GM18526 (cell line): ENCODE measurements at regions not wholly inside any gene's neighbourhood (a gene's known extent, or its start where the extent isn't known, plus 50 kb on each side); places are given as distances from the start of the nearest gene placed in this dataset.

Experiments used
- POLR2A ChIP-seq: IDR thresholded peaks from 3 replicates; pipeline ENCODE4 v1.6.1; 2011; ENCODE audit not compliant: insufficient read length; ENCODE audit errors: extremely low read depth

DNA sequence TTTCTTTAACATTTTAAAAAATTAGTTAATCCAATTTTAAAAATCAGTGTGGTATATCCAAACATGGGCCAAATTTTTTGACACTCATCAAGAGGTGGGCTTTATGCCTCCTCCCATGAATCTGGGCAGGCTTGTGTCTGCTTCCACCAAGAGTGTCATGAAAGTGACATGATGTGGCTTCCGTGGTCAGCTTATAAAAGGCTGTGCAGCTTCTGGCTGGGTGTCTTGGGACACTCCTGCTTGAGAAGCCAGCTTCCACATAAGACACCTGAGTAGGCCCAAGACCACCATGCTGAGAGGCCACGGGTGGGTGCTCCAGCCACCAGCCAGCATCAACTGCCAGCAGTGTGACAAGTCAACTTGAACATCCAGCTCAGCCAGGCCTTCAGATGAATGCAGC, 74.3 kb upstream of the RUNX3 start:
- no peak for TF ChIP-seq POLR2A

GRCh38 chr1:25003457-25004190, 73.5 kb upstream of the RUNX3 start:
- no peak for TF ChIP-seq POLR2A

GRCh38 chr1:25003000-25003399, 72.9 kb upstream of the RUNX3 start:
- TF ChIP-seq POLR2A: no peak

- no peak for TF ChIP-seq POLR2A
Observed at GRCh38 chr1:25001125-25001915, 71.2 kb upstream of the RUNX3 start.

DNA sequence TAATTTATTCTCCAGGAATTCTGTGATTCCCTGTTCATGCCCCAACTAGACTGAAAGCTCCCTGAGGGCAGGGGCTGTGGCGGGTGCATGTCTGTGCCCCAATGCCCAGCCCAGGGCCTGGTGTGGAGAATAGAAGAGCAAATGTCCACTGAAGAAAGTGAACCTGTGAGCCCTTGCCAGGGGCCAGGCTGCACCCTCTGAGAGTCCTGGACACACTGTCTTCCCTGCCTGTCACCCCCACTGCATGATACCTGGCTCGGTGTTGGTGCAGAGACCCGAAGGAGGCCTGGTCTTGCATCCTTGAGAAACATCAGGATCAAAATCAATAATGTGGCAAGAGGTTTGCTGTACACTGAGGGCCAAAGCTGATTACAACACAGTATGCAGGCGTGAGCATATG, 69.8 kb upstream of the RUNX3 start:
- TF ChIP-seq POLR2A: no peak

DNA sequence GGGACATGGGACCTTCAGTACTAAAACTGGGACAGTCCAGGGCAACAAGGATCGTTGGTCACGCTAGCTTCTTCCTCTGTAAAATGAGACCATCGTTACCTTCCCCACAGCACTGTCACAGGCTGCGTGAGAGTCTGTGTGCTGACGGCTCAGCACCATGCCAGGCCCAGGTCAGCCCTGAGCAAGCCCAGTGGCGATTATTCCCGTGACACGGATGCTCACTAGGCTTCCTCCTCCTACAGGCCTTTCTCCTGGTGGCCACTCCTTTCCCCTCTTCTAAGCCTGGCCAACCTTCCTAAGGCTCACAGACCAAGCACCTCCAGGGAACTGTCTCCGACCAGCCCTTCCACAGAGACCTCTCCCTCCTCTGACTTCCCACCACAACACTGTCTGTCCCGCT, 69.3 kb upstream of the RUNX3 start:
- TF ChIP-seq POLR2A: no peak

- TF ChIP-seq POLR2A: no peak
Observed at GRCh38 chr1:24998563-24999245, 68.6 kb upstream of the RUNX3 start.

DNA sequence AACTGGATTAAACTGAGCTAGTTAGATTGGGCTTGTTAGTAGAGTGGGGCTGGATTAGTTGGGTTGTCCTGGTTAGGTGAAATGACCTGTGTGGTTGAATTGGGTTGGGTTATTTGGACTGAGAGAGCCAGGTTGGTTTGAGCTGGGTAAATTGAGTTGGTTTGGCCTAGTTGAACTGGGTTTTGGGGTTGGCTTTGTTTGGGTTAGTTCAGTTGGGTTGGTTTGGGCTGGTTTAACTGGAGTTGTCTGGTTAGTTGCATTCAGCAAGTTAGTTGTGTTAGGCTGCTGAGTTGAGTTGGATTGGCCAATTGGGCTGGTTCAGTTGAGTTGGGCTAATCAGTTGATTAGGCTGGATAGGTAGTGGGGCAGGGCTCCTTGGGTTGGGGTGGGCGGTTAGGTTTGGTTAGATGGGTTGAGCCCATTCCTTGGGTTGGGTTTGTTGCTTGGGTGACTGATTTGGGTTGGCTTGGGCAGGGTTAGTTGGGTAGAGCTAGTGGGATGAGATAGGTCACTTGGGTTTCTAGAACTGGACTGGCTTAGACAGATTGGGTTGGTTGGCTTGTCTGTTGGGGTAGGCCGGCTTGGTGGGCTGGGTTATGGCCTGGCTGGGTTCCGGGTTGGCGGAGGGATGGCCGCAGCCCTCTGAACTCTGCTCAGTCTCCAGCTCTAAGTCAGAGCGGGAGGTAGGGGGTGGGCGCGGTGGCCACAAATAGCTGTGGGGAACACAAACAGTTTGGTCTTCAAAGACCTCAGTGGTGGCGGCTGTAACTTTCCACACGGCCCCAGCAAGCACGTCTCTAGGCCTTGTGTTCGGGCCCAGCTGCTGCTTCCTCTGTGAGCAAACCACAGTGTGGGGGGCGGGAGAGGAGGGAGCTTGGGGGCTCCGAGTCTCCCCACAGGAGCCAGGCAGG, 67.2 kb upstream of the RUNX3 start:
- TF ChIP-seq POLR2A: no peak

DNA sequence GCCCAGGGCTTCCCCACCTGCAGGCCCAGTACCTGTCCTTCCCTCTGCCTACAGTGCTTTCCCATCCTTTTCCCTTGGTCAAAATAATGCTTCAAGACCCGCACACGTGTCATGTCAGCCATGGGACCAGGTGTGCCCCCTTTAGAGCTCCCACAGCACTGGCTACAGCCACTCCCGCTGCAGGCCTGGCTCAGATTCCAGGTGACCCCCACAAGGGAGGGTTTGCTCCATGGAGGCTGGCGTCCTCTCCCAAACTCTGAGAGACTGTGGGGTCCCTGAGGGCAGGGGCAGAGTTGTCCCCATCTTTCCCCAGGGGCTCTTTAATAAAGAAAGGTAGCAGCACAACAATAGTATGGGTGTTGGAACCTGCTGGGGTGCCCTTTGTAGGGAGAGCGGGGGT, 66.4 kb upstream of the RUNX3 start:
- no peak for TF ChIP-seq POLR2A

DNA sequence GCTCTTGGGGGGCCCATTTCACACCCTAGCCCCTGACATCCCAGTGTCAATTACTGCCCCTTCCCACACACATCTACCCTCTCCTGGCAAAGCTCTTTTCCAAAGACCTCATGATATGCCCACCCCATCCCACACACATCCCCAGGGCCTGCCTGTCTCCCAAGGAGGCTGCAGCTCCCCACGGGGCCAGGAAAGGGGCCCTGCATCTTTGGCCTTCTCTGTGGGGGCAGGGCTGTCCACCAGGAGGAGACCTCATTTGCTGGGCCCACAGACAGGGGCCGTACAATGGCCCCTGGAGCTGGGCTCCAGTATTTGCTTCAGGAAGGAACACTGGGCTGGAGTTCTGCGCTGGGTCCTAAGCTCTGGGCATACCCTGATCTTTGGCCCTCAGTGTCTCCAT, 65.6 kb upstream of the RUNX3 start:
- TF ChIP-seq POLR2A: no peak

- TF ChIP-seq POLR2A: no peak
Observed at GRCh38 chr1:24995140-24995539, 65.1 kb upstream of the RUNX3 start.

GRCh38 chr1:24993871-24994580, 64.0 kb upstream of the RUNX3 start:
- TF ChIP-seq POLR2A: no peak

GRCh38 chr1:24992761-24993211, 62.7 kb upstream of the RUNX3 start:
- no peak for TF ChIP-seq POLR2A

DNA sequence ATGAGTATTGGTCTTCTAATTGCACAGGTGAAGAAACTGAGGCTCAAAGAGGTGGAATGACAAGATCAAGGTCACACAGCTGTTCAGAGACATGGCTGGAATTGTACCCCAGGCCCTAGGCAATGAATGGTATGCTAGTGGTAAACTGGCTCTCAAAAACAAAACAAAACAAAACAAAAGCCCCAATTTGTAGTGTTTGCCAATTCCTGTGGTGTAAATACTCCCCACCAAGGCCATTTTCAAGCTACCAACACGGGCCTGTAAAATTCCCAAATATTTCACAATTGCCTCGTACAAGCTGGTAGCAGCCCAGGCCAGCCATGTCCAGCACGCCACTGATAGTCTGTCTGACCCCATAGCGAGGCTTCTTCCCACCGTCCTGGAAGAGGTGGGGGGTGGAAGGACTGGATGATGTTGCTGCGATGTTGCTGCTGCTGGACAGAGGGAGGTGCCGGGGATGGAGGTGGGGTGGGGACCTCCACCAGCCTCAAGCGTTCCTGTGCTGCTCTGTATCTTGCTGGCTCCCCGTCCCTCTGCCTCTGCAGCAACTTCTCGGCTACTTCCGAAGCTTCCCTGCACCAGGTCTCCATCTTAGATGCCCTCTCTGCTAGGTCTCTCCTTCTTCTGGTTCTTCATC, 62.2 kb upstream of the RUNX3 start:
- no peak for TF ChIP-seq POLR2A
